Pulmonary artery endothelial cell (primary cell): ENCODE measurements at regions not wholly inside any gene's neighbourhood (a gene's known extent, or its start where the extent isn't known, plus 50 kb on each side); places are given as distances from the start of the nearest gene placed in this dataset.
"Not testable (repeated sequence)": the region's sequence is repeated elsewhere in the genome, so short reads cannot be mapped to it uniquely, and the experiment has no call there.

Experiments used
- DNase-seq: peaks from one replicate; pipeline ENCODE4 v3.0.0-alpha.2; 2011; ENCODE audit warnings: low read depth, low spot score

DNA sequence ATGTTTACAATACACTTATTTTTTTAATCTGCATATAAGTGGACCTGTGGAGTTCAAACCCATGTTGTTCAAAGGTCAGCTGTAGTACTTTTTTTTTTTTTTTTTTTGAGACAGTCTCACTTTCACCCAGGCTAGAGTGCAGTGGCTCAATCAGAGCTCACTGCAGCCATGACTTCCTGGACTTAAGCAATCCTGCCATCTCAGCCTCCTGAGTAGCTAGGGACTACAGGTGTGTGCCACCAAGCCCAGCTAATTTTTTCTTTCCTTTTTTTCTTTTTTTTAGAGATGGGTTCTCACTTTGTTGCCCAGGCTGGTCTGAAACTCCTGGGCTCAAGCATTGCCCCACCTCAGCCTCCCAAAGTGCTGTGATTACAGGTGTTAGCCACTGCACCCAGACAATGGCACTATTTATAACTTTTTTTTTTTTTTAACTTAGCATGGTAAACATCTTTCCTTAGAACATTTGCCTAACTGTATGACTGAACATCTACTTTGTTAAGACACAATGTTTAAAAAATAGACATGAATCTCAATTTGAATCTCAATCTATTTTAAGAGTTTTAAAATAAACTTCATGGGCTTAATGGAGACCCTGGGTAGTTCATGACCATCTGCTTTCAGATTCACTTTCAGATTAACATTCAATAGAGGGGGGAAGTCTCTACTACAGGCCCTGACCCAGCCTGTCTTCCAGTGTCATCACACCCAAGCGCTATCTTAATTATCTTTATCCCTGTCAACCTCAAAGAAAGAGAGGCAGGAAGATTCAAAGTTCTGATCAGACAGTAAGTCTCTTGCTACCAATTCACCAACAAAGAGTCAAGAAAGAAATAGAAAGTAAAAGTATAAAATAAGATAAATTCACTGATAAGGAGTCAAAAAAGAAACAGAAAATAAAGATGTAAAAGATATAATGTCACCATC lies 97.7 kb upstream of the DOCK9 start:
- no peak for DNase-seq

DNA sequence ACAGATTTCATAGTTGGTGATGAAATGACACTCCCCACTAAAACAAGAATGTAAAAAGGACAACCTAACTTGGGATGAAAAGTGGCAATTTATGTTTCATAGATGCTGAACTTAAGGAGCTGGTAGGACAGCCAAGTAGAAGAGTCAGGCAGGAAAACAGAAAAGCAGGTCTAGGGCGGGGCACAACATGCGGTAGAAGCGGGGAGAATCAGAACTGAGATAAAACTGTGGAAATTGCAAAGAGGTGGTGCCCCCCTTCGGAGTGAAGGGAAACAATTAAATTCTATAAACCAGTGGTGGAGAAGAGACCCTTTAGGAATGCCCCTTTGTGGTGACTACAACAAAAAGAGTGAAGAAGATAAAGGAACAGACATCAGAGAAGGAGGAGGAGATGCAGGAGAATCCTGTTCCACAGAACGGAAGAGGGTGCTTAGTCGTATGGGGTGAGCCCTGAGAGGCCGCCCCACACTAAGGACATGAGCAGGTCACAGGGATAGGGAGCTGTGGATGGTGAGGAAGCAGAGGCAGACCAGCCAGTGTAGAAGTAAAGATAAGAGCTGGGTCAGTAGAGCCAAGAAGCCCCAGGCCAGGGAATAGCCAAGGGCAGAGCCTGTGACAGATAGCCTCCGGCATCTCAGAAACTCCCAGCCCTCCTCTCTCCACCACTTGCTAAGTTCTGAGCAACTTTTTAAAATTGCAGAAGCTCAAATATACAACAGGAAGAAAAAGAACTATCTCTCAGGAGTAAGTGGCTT lies 100.3 kb upstream of the DOCK9 start:
- DNase-seq, result no peak

DNA sequence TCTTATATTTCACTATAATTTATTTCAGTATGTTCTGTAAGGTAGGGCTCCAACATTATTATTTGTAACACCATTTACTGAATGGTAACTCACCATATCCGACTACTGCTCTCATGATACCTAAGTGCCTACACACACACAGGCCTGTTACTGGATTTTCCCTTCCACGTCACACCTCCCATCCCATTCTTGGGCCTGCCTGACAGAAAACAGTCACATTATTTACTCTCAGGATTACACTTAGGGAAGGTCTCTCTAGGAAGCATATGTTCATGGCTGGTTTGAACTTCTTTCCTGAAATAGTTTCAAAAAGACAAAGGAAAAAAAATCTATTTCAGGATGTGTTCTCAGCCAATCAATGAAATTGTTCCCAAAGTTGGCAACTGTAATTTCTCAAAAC lies 102.3 kb upstream of the DOCK9 start:
- DNase-seq, result no peak

DNA sequence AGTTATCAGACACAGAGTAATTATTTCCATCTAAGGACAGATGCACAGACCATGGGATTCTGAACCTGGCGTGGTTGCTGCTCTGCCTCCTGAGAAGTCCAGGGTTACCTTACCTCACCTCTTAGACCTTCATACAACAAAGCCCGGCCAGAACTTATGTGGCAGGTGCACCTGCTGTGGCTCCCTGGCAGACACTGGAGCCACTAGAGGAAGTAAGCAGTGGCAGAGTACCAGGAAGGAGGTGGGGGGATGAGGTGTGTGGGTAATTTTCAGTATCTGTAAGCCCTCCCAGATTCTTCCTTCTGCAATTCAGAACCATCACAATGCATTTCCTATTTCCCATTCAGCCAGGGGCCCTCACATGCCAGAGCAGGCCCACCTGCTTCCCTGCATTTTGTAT lies 106.1 kb upstream of the DOCK9 start:
- DNase-seq, result no peak

DNA sequence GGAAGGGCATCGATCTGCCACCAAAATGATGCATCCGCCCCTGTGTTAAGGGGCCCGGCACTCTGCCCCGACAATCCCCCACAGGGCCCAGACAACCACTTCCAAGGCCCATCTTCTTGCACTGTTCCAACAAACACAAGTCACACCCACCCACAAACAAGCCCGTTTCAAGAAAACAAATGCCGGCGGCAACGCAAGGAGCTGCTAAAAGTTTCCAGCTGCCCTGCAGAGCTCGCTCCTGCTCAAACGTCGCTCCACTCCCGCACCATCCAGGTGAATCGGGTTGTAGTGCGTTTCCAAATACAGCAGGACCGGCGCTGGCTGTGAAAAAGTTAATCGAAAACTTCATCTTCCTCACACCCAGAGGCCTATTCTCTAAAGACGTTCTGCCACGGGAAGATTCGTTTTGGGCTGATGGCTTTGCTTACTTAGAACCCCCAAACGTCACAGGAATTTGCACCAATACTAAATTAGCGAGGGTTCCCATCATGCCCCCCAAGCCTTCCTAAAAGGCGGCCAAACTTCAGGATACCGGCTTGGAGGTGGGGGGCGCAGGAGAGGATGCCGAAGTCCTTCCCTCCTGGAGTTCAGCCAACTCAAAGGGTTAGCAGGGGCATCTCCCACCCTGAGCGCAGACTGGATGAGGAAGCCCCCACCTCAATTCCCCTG lies 107.4 kb upstream of the DOCK9 start:
- DNase-seq, result no peak

DNA sequence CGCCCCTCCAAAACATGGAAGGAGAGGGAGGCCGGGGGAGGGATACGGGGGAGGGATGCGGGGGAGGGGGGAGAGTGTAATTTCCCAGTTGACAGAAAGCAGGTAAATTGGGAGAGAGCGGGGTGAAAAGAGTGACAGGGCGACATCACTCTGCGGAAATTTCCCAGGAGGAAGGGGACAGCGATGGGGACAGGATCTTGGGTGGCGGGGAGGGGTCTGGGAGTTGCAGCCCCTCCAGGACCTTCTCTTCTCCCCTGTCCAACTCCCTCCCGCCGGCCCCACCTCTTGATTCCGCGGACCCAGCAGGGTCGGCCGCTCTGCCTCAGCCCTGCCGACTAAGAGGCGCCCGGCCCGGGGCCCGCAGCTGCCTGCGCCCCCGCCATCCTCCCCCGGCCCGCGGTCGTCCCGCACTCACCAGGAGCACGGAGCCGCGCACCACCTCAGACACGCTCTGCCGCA lies 108.0 kb upstream of the DOCK9 start:
- no peak for DNase-seq

DNA sequence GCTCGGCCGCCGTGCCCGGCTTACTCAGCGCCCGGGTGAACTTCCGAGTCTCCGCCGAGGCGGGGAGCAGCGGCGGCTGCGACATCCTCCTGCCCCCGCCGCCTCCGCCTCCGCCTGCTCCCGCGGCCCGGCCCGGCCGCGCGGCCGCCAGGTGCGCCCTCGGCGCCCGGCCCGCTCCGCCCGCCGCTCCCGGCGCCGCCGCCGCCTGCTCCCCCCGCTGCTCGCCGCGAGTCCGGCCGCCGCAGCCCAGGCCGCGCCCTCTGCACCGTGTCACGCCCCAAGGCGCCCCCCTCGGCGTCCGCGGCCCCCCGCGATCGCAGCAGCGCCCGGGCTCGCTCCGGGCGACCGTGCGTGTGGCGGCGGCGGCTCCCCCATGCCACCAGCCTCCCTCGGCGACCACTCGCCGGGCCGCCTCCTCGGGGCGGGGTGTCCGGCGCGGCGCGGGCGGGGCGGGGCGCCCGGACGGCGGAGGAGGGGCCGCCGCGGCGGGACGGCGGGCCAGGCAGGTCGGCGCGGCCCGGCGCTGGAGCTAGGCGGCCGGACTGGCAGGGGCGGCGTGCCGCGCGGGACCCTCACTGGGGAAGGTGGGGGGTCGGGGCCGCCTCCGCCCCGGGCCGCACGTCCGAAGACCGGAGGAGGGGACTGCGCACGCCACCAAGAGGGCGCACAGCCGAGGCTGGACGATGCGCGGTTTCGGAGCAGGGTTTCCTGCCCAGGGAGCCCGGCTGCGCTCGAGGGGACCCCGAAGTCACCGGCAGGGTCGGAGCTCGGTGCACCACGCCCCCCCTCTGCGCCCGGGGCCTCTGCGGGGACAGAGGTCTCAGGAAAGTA lies 108.6 kb upstream of the DOCK9 start:
- no peak for DNase-seq

DNA sequence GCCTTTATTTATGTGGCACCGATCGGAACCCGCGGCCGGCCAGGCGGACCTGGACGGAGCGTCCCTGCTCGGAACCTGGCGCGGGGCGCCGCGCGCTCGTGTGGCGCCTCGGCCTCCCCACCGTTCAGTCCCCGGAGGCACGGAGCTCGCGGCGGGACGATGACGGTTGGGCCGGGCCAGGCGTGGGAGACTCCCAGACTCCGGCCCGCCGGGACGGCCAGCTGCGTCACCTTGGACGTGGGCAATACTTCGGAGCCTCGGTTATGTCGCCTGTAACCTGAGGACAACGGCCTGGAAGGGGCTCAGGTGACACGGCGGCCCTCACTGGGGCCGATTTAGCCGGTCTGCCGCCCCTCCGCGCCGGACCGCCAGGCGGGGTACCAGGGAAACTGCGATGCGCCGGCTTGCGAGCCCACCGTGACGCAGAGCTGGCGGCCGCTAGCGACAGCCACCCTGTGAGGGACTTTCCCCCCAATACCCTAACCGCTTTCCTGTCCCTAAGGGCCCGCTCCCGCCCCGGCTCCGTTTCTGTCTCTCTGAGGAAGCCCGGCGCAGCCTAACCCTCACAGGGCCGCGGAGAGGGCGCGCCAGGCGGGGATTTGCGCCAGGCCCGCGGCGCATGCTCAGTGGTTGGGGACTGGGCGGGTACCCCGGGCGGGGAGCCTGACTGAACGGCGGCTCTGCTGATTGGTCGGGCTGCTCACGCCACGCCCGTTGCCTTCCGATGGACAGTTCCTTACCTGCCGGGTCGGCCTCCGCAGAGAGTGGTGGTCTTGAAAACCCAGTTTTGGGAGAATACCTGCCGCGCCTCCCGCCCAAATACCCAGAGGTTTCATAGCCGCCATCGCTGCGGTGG lies 109.5 kb upstream of the DOCK9 start:
- peak; percentile 43 for DNase-seq

DNA sequence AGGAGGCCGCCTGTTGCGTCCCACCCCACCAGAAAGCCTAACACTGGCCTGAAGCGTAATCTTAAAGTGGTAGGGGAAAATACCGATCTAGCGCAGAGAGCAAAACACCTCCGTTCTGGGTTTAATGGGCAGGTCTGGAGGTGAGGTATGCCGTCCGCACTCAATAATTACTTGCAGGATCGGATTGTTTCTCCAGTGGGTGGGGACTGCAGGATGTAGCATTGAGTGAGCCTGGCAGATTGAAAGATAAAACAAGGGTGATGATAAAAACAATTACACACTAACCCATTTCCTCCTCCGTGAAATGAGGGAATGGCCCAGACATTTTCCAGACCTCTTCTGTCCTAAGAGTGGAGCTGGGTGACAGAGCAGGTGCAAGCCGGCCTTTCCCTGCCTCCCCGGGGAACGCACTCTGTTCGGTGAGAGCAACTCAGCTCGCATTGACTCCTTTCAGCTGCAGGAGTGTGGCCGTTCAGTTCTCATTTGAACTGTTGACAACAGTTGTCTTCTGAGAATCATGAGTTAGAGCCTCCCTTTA lies 110.2 kb upstream of the DOCK9 start:
- DNase-seq, result no peak

DNA sequence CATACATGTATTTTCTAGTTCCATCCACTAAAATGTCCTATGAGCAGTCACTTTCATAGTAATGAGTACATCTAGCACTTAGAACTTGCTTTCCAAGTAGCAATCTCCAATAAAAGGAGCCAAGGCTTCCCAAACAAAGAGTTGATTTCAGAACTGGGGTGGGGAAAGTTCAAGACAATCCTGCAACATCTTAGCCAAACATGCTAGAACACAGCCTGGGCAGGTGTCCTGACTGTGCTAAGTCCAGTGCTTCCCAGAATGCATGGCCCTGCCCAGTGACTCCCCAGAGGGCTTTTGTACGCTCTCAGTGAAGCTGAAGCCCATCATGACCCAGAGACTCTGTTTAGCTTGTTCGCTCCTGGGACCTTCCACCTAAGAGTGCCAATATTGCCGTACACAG lies 106.7 kb upstream of the UBAC2 start:
- DNase-seq, result no peak

DNA sequence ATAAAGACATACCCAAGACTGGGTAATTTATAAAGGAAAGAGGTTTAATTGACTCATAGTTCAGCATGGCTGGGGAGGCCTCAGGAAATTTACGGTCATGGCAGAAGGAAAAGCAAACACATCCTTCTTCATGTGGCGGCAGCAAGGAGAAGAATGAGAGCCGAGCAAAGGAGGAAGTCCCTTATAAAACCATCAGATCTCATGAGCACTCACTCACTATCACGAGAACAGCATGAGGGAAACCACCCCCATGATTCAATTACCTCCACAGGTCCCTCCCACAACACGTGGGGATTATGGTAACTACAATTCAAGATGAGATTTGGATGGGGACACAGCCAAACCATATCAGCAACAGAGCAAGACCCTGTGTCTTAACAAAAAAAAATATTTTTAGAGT lies 98.8 kb upstream of the UBAC2 start:
- not testable (repeated sequence) for DNase-seq

DNA sequence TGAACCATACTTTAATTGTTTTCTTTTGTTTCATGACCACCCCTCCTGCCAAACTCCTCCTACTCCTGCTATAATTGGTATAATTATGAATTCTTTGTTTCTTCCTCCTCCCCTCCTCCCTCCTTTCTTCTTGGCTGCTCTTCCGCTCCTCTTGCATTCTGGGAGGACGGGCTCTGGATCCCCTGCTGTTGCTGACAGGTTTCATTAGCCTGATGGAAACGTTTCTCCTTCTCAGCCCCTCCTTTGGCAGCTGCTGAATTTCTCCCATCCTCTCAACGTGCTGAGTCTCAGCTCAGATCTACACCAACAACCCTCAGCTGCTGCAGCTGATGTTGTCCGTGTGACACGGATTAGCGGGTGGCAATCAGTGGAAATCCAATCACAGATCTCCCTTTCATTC lies 97.1 kb upstream of the UBAC2 start:
- DNase-seq, result no peak

DNA sequence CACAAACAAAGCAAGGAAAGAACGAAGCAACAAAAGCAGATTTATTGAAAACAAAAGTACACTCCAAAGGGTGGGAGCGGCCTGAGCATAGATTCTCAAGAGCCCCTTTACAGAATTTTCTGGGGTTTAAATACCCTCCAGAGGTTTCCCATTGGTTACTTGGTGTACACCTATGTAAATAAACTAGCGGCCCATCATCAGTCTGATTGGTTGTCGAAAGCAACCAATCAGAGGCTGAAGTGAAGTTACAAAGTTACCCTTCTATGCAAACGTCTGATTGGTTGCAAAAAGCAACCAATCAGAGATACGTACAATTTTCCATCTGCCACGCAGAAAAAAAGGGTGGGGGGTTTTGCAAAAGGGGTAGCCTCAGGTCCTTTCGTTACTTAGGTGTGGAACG lies 96.3 kb upstream of the UBAC2 start:
- no peak for DNase-seq

DNA sequence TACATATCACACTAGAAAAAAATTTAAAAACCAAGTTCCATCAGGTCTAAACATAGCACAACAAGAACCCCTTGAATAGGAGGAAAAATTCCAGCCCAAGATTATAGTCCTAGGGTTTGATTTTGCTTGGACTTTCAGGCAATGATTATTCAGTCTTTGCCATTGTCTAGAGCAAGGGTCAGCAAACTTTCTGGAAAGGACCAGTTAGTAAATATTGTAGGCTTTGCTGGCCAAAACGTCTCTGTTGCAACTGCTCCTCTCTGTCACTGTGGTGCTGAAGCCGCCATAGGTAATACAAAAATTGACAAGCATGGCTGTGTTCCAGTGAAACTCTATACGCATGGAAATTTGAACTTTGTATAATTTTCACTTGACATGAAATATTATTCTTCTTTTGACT lies 95.5 kb upstream of the UBAC2 start:
- DNase-seq, result no peak

DNA sequence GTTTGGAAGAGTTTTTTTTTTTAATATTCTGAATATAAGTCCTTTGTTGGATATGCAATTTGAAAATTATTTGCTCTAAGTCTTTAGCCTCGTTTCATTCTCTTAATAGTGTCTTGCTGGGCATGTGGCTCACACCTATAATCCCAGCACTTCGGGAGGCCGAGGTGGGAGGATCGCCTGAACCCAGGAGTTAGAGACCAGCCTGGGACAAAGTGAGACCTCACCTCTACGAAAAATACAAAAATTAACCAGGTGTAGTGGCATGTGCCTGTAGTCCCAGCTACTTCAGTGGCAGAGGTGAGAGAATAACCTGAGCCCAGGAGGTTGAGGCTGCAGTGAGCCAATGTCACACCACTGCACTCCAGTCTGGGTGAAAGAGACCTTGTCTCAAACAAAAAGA lies 87.3 kb upstream of the UBAC2 start:
- no peak for DNase-seq

DNA sequence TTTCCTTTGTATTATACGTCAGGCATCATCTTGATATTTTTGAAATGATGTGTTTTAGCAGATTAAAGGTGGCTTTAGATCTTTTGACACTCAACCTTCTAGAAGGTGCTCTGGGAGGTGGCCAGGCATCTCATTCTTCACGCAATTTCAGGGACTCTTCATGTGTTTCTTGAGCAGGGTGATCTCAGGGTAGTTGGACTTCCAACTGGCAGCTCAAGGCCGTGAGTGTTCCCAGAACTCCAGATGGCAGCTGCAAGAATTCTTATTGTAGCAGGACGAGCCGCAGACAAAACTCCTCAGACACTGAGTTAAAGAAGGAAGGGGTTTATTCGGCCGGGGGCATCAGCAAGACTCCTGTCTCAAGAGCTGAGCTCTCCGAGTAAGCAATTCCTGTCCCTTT lies 82.5 kb upstream of the UBAC2 start:
- no peak for DNase-seq

DNA sequence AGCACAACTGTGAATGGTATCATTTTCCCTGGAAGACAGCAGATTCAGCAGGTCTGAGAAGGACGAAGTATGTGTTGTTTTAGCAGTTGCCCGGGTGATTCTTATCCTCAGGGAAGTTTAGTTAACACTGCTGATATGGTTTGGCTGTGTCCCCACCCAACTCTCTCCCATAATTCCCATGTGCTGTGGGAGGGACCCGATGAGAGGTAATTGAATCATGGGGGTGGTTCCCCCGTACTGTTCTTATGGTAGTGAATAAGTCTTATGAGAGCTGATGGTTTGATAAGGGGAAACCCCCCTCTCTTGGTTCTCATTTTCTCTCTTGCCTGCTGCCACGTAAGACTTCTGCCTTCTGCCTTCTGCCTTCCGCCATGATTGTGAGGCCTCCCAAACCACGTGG lies 81.0 kb upstream of the UBAC2 start:
- DNase-seq, result no peak

DNA sequence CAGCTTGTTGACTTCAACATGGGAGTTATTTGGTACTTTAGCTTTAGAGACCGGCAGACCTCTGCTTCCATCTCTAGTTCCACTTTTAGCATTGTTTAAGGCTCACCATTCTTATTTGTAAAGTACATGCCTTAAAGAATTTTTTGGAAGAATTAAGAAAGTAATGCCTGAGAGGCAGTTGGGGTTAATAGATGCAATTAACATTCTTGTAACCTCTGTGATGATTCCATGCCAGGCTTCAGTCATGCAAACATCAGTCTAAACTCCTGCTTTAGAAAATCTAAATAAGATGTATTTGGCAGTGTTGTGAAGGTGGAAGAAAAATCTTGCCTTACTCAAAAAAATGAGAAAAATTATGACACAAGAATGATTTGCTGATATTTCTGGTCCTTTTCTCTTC lies 79.9 kb upstream of the UBAC2 start:
- DNase-seq, result no peak

DNA sequence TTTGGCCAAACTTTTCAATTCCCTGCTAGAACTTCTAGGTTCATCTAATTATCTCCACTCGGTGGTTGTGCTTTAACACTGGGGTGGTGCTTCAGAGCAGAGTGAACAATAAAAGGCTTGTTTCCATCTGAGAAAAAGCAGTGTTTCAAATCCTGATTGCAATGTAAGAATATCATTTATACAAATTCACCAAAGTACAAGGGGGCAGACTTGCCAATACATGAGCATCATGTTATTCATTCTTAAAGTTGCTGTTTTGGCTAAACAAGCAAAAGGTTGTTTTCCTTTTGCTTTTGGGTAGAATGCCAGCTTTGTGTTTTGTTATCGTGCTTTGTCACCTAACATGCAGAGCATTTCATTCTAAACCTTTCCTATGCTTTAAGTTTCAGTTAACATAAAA lies 78.5 kb upstream of the UBAC2 start:
- DNase-seq, result no peak
